Mucosa of descending colon (tissue), 3 donors: ENCODE measurements at regions not wholly inside any gene's neighbourhood (a gene's known extent, or its start where the extent isn't known, plus 50 kb on each side); places are given as distances from the start of the nearest gene placed in this dataset.
"Not testable (repeated sequence)": the region's sequence is repeated elsewhere in the genome, so short reads cannot be mapped to it uniquely, and the experiment has no call there.

Source experiments
- ATAC-seq: fragments of 200-7000 bp; cut with Tn5 transposase; one replicate; pipeline ENCODE4 v1.9.1; 2020; ENCODE audit warnings: mild to moderate bottlenecking, moderate library complexity
- DNase-seq, 3 donors: peaks; one replicate each; pipeline ENCODE4 v3.0.0-alpha.2; 2020
- H3K36me3 ChIP-seq: fragments of 200-600 bp; one replicate; pipeline ENCODE4 v1.8.0; 2021; ENCODE audit warnings: low read depth, mild to moderate bottlenecking
- H3K4me1 ChIP-seq: fragments of 200-600 bp; one replicate; pipeline ENCODE4 v1.8.0; 2021; ENCODE audit warnings: low read depth, mild to moderate bottlenecking
- H3K4me3 ChIP-seq: fragments of 200-600 bp; one replicate; pipeline ENCODE4 v1.8.0; 2021; ENCODE audit warnings: mild to moderate bottlenecking
- H3K9me3 ChIP-seq: fragments of 200-600 bp; one replicate; pipeline ENCODE4 v1.8.0; 2021; ENCODE audit warnings: mild to moderate bottlenecking
- intact Hi-C, 2 donors: fragments of 100-400 bp; cut with DNase I in 1 of 2; cut with micrococcal nuclease in 1 of 2; formaldehyde crosslinking; loops; one replicate each; pipeline versions ENCODE4 v1.11.0 to v1.11.1; 2022; cut with DNase I, micrococcal nuclease
- TF ChIP-seq, protein P1 (sequence below): fragments of 200-600 bp; IDR thresholded peaks from one replicate; pipeline ENCODE4 v1.8.0; 2022; ENCODE audit warnings: antibody characterized with exemption, mild to moderate bottlenecking
- donor health status: DM: no; HTN: no; CAD: no; lungs with moderate emphysema.
- donor health status: DM: no; HTN: no; CAD: no.
- donor health status: DM: no; HTN: yes; CAD: no.

DNA sequence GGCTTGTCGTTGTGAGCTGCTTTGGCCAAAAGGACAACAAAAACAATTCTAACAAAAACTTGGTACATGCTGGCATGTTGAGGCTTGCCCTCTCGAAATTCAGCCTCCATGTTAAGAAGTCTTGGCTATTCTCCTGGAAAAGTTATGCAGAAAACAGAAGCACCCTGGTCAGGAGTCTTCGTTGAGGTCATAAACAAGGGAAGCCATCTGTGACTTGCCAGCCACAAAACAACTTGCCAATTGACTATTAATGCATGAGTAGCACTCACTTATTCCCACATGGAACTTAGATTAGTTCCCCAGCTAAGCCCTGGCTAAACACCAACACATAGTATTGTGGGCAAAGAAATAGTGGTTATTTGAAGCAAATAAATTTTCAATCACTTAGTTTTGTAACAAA is 521.0 kb upstream of the CHD1 start:
- Histone ChIP-seq H3K4me1 (no peaks in the 10 kb centered on the region), H3K36me3 (no peaks in the 10 kb centered on the region), H3K9me3 (no peaks in the 10 kb centered on the region), H3K4me3 (no peak overlapping the region)
- TF ChIP-seq, protein P1, sequence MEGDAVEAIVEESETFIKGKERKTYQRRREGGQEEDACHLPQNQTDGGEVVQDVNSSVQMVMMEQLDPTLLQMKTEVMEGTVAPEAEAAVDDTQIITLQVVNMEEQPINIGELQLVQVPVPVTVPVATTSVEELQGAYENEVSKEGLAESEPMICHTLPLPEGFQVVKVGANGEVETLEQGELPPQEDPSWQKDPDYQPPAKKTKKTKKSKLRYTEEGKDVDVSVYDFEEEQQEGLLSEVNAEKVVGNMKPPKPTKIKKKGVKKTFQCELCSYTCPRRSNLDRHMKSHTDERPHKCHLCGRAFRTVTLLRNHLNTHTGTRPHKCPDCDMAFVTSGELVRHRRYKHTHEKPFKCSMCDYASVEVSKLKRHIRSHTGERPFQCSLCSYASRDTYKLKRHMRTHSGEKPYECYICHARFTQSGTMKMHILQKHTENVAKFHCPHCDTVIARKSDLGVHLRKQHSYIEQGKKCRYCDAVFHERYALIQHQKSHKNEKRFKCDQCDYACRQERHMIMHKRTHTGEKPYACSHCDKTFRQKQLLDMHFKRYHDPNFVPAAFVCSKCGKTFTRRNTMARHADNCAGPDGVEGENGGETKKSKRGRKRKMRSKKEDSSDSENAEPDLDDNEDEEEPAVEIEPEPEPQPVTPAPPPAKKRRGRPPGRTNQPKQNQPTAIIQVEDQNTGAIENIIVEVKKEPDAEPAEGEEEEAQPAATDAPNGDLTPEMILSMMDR = no peak
- DNase-seq (no peak), ATAC-seq (no peak)
- intact Hi-C loops = no loop called here

DNA sequence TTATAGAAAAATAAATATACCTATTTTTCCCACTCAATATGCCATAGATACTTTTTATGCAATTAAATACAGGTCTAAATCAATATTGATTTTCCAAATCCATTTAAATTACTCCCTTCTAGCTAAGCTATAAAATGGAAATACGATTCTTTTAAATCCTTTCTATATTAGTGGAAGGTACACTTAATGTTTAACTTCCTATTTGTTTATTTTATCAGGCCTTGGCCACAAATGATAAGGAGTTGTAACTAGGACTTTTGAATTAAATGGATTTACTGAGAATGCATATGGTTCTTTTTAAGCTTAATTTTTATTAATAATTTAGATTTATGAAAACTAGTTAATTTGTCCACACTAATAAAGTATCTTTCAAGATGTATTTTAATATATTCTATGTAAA is 517.0 kb upstream of the CHD1 start:
- H3K36me3 ChIP-seq = no peaks in the 10 kb centered on the region
- ATAC-seq (no peak), DNase-seq (no peak)
- intact Hi-C loops = no loop called here
- H3K4me1 ChIP-seq = no peaks in the 10 kb centered on the region
- no peaks in the 10 kb centered on the region for H3K9me3 ChIP-seq
- H3K4me3 ChIP-seq = no peak overlapping the region
- TF ChIP-seq, protein P1 = no peak

DNA sequence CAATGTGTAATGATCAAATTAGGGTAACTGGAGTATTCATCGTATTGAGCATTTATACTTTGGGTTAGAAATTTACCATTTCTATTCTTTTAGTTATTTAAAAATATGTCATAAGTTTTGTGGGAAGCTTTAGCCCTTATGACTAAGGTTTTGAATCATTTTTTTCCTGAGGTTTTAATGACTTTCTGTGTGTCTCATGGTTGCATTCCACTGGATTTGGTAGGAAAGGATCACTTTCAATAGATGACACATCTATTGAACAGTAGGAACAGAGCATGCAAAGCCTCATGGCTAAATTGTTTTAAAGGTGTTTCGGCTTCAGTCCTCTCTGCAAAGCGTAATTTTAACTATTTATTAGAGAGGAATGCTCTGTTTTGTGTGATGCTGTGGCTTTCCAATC is 512.4 kb upstream of the CHD1 start:
- no peaks in the 10 kb centered on the region for H3K9me3 ChIP-seq
- no peaks in the 10 kb centered on the region for H3K4me1 ChIP-seq
- DNase-seq = no peak
- H3K4me3 ChIP-seq = no peak overlapping the region
- no peak for ATAC-seq
- no peaks in the 10 kb centered on the region for H3K36me3 ChIP-seq
- TF ChIP-seq, protein P1 = no peak
- intact Hi-C loops = no loop called here

DNA sequence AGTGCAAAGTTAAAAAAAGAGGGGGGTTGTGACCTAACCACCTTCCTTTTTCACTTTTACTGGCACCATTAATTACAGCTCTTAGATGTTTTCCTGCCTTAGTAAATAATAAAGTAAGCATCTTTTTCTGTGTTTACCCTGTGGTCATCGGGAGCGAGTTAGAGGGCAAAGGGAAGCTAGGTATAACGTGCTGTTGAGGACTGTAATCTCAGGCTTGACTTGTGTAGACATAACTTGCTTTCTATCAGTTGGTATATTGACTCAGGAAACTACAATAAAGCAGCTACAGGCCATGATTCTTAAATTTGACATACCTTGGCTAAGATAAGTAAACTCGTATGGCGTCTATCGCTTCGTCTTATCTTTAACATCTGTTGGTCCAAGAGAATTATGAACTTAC is 509.8 kb upstream of the CHD1 start:
- ATAC-seq (no peak), DNase-seq (no peak)
- Histone ChIP-seq H3K9me3 (no peaks in the 10 kb centered on the region), H3K4me1 (no peaks in the 10 kb centered on the region), H3K4me3 (no peak overlapping the region), H3K36me3 (no peaks in the 10 kb centered on the region)
- intact Hi-C loops = no loop called here
- TF ChIP-seq, protein P1 = no peak

DNA sequence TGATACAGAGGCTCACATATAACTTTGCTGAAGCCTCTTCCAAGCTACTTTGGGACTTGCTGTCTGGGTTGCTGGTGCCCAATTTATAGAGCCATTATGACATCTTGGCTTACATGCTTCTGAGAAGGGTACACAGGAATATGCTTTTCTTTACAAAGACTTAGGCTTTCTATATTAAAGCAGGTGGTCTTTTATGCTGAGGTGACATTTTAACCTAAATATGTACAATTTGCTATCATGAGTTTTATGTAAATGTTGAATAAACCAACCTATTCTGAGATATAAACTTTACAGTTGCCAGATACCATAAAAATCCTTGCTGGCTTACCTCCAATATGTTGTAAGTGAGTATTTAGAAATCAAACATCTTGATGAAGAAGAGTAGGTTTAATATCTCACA is 509.2 kb upstream of the CHD1 start:
- intact Hi-C loops = no loop called here
- TF ChIP-seq, protein P1 = no peak
- Histone ChIP-seq H3K9me3 (no peaks in the 10 kb centered on the region), H3K4me3 (no peak overlapping the region), H3K36me3 (no peaks in the 10 kb centered on the region), H3K4me1 (no peaks in the 10 kb centered on the region)
- ATAC-seq (no peak), DNase-seq (no peak)

DNA sequence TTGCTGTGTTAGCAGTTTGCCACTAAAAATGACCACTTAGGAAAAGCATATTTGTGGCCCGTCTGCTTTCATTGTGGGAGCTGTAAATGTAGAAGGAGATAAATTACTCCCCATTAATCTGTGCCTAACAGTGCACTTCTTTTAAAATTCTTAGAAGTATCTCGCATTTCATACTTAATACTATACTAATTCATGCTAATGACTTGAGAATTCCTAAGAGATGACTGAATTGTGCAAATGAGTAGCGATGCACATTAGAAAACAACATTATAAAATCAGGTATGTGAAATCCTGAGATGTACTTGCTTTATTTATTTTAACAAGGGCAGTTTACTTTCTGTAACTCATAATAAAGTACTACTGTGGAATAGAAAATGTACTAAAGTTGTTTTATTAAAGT is 494.6 kb upstream of the CHD1 start:
- H3K36me3 ChIP-seq, H3K9me3 ChIP-seq, intact Hi-C loops, H3K4me3 ChIP-seq, ATAC-seq, H3K4me1 ChIP-seq, DNase-seq: not testable (repeated sequence)

DNA sequence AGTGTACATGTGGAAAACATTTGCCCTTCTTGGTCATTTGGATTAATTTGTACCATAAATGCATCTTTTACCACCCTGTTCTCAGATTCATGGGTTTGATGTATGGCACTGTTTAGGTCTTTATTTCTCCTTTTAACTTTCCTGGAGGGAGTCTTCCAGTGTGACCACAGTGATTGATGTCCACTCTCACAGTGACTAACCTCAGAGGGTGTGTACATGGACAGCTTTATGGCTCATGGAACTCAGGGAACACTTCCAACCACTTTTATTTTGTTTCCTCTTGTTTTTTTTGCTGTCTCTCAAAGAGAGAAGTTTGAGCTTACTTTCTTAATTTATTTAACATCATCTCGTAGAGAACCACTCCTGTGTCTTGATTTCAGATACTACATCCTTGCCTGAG is 489.8 kb upstream of the CHD1 start:
- H3K4me3 ChIP-seq, H3K4me1 ChIP-seq, H3K9me3 ChIP-seq, DNase-seq, ATAC-seq, intact Hi-C loops, H3K36me3 ChIP-seq: not testable (repeated sequence)

DNA sequence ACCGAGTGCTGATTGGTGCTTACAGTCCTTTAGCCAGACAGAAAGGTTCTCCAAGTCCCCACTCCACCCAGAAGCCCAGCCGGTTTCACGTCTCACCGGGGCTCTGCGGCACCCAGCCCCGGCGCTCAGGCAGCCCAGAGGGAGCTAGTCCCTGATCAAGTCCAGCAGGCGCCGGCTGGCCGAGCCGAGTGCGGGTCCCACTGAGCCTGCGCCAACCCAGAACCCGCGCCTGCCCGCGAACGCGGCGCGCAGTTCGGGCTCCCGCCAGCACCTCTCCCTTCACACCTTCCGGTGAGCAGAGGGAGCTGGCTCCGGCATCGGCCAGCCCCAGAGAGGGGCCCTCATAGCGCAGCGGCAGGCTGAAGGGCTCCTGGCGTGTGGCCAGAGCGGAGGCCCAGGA is 481.6 kb upstream of the CHD1 start:
- H3K9me3 ChIP-seq, ATAC-seq, H3K4me3 ChIP-seq, intact Hi-C loops, H3K4me1 ChIP-seq, H3K36me3 ChIP-seq: not testable (repeated sequence)
- peak in 1 of 3 donors; percentile 21 for DNase-seq

DNA sequence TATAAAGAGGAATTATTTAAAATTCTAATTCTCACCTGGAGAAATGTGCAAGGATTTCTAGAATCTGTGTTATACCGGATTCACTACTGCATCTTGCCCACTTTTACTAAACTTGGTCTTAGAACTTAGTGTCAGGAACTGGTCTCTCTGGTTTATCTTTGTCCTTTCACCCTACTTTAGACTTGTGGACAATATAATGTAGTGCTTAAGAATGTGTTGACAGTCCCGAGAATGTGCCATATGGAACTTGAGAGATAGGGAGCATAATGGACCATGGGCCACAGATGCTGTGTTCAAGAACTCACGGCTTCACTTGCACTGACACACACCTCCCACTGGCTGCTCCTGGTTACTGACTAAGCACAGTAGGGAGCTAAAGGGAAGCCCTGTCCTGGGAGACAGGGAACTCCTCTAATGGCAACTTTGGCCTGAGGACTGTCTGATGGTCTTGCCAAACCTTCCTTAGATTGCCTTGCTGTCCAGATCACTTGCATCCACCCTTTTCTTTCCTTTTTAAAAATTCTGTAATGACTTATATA is 476.0 kb upstream of the CHD1 start:
- H3K36me3 ChIP-seq, H3K4me3 ChIP-seq, DNase-seq, intact Hi-C loops, H3K4me1 ChIP-seq, H3K9me3 ChIP-seq, ATAC-seq: not testable (repeated sequence)

DNA sequence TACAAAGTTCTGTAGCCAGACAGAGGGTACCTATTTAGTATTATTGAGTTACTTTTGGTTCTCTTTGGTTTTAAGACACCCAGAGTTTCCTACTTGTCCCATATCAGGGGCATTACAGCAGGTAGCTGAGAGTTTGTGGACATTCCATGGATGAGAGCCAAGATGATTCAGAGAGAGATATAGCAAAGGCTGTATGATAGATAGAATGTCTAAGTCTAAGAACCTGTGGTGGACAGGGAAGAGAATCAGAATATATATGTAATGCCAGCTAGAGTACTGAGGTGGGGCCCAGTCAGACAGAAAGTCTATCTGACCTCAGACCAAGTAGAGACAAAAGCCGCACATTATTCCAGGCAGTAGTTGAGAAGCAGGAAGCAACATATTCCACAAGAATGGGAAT is 471.8 kb upstream of the CHD1 start:
- H3K4me3 ChIP-seq, H3K9me3 ChIP-seq, H3K36me3 ChIP-seq, DNase-seq, ATAC-seq, intact Hi-C loops, H3K4me1 ChIP-seq: not testable (repeated sequence)
